Amniotic epithelial cell (primary cell): ENCODE measurements at regions not wholly inside any gene's neighbourhood (a gene's known extent, or its start where the extent isn't known, plus 50 kb on each side); places are given as distances from the start of the nearest gene placed in this dataset.

Source experiments
- DNase-seq: peaks from one replicate; pipeline ENCODE4 v3.0.0-alpha.2; 2010; ENCODE audit warnings: low read depth

DNA sequence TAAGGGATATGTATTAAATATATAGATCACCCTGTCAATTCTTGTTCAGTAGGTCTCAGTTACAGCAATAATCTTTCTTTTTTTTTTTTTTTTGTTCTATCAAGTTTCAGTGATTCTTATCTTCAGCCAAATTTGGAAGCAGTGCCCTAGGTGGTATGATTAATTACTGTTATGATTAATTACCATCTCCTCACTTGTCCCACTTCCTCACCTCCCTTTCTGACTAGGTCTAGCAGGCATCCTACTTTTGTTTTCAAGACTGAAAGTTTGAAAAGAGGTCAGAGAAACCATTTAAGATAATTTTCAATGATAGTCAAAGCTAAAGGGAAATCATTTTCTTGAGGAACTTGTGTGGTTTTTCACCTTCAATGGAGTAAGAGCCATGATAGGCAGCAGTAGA is 144.0 kb upstream of the CNTN4 start:
- no peak for DNase-seq

- no peak for DNase-seq
Observed at GRCh38 chr3:1955170-1955569, 143.5 kb upstream of the CNTN4 start.

- DNase-seq: no peak
Observed at GRCh38 chr3:1955750-1956149, 142.9 kb upstream of the CNTN4 start.

DNA sequence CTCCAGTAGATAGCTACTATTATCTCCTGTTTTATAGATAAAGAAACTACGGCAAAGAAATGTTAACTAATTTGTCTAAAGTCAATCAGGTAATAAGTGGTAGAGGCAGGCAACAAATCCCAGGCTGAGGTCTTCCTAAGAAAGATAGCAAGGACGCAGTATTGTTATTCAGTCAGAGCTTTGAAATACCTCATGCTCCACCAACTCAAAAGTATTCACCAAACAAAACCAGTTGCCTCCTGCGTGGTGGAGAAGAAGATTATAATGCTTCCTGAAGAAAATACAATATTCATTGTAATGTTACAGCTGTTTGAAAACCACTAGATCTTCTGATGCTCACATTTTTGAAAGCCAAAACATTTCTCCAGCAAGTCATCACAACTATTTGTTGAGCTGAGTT is 138.2 kb upstream of the CNTN4 start:
- DNase-seq: no peak

- no peak for DNase-seq
Observed at GRCh38 chr3:1962396-1963088, 136.1 kb upstream of the CNTN4 start.

GRCh38 chr3:1963896-1964295 is 134.8 kb upstream of the CNTN4 start:
- DNase-seq: no peak

GRCh38 chr3:1967525-1967924 is 131.1 kb upstream of the CNTN4 start:
- no peak for DNase-seq

GRCh38 chr3:1969281-1969680 is 129.4 kb upstream of the CNTN4 start:
- DNase-seq: no peak

GRCh38 chr3:1971780-1972179 is 126.9 kb upstream of the CNTN4 start:
- no peak for DNase-seq

- no peak for DNase-seq
Observed at GRCh38 chr3:1979961-1980615, 118.6 kb upstream of the CNTN4 start.

GRCh38 chr3:1987980-1988379 is 110.7 kb upstream of the CNTN4 start:
- no peak for DNase-seq

GRCh38 chr3:1998739-1999138 is 99.9 kb upstream of the CNTN4 start:
- no peak for DNase-seq

DNA sequence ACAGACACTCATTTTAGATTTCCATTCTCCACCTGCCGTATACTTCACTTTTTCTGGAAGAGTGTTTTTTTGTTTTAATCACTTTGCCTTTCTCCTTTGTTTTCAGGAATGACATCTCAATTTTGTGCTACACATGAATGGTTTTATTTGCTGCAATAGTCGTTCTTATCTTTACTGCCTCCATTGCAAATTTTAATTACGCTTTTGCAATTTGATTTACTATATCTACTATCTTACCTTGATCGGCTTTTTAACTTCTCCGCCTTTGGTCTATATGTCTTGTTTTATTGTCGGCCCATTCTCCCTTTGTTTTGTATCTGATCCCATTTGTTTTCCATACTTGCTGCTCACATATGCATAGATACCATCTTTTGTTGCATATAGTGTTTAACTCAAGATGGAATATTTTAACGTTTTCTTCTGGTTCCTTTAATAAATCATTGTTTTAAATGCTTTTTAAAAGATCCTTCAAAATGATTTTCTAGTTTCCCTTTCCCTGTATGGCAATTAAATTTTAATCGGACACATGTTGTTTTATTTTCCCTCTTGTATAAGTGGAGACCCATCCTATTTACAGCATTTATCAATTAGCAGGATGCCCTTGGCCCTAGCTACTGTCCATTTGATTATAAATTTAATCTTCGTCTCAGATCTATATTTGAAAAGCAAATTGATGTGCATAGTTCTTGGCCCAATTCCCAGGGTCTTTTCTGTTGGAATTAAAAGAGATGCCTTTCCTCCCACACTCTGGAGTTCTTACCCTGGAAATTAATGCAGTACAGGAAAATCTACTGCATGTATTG is 97.2 kb upstream of the CNTN4 start:
- DNase-seq: no peak

- DNase-seq: no peak
Observed at GRCh38 chr3:2023959-2024358, 74.7 kb upstream of the CNTN4 start.

DNA sequence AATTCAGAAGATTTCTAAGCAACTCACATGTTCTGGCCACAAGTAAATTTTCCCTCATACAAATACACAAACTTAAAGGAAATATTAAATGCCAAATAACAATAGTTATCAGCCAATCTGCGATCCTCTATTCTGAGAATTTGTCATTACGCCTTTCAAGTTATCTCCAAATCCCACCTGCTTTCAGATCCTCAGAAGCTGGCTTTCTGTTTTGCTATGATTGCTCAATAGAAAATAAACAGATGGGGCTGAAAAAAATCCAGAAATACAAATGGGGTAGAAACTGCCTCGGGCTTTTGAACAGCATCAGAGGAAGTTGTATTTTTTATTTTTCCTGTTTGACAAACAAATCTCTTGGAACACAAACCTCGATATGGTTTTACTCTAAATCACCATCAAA is 74.0 kb upstream of the CNTN4 start:
- DNase-seq: no peak

DNA sequence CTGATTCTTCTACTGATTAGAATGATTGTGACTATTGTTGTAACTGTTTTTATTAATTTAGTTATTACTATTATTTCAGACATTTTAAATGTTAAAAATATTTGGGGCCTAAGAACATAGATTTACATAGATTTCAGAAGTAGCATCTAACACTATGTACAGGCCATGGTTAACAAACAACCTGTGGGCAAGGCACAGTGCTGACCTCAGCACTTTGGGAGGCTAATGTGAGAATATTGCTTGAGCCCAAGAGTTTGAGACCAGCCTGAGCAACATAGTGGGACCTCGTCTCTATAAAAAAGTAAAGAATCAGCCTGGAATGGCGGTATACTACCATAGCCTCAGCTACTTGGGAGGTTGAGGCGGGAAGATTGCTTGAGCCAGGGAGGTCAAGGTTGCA is 69.1 kb upstream of the CNTN4 start:
- DNase-seq: no peak

DNA sequence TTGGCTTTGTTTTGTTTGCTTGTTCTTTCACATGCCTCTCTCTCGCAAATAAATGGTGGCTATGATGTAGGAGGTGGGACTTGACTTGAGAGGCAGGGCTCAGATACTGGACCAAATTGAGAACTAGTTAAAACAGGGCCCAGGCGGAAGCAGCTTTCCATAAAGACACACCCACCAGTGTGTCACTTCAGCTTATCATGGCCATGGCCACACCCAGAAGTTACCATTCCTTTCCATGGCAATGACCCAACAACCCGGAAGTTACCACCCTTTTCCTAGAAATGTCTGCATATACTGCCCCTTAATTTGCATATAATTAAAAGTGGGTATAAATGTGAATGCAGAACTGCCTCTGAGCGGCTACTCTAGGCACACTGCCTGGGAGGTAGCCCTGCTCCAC is 62.6 kb upstream of the CNTN4 start:
- no peak for DNase-seq

DNA sequence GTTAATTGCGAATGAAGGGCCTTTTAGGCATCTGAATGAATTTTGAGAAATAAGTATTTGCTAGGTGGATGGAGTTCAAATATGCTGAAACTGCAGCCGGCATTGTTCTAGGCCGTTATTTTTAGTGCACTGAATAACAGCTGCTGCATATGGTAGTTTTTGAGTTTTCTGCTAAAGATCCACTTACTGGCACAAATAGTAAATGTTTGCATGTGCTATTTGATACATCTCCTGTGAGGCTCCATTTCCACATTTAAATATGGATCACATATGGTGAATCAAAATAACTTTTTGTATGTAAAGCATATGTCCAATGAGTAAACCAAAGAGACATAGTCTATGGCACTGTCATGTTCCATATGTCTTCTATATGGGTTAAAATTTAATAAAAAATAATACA is 56.7 kb upstream of the CNTN4 start:
- no peak for DNase-seq
